G401.6 (cell line): ENCODE measurements at regions not wholly inside any gene's neighbourhood (a gene's known extent, or its start where the extent isn't known, plus 50 kb on each side); places are given as distances from the start of the nearest gene placed in this dataset.
A peak's percentile ranks its signal among the peaks of the same experiment; 100 is the strongest.

Source experiments
- FAIRE-seq: peaks from 2 replicates; lab custom pipeline; 2012; peaks lifted over from hg19 to GRCh38; lab: Jason Lieb, UNC

GRCh38 chr1:193589597-193590040 is 403.2 kb upstream of the B3GALT2 start:
- FAIRE-seq = no peak

DNA sequence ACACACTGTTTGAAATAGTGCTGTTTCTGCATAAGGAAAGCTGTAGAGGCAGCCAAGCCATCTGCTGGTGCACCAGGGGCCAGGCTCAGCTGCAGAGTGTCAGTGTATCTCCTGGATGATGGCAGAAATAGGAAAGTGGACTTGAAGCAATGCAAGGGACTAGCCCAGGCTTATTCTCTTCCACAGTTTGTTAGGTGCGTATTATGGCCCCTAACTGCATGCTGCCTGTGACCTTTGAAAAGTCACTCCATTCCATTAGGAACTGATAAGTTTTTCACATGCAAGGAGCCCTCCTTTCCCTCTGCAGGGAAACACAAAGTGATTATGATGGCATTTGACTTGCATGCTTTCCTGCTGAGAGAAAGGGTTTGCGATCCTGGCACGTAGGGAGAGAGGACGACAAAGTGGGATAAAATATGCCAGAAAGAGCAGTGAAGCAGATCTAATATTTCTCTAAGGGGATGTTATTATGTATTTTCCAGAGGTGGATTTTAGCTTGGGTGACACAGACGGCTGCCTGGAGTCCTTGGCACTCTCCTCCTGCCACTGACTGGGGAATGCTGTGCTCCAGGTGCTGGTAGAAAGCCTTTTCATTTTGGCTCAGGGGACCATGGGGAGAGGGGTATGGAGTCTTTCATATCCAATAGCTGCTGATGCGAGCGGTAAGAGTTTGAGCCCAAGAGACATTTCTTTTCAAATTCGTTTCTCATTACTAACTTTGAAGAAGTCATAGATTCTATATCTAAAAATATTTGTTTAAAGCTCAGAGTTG is 402.1 kb upstream of the B3GALT2 start:
- FAIRE-seq = no peak

DNA sequence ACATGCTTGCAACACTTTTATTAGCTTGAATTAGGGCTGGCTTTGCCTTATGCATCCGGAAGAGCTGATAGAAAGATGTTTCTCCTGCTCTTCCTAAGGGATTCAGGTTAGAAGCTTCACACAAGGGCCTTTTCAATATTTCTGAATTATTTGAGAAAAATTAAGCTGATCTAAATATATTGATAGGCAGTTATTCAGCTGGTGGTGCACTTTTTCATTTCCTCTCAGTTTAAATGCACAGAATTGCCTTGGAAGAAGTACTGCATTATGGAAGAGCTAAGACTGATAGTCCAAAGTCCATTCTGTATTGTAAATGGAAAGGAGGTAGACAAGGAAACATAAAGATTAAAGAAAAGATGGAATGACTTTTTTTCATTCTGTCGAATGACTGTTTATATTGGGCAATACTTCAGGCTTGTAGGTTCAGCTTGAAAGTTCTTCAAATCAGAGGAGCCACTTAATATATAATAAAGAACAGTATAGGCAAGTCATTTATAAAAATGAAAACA is 398.4 kb upstream of the B3GALT2 start:
- no peak for FAIRE-seq

- FAIRE-seq = no peak
Observed at GRCh38 chr1:193581341-193581740, 394.9 kb upstream of the B3GALT2 start.

GRCh38 chr1:193580419-193580818 is 394.0 kb upstream of the B3GALT2 start:
- FAIRE-seq = no peak

- FAIRE-seq = no peak
Observed at GRCh38 chr1:193579323-193579722, 392.9 kb upstream of the B3GALT2 start.

DNA sequence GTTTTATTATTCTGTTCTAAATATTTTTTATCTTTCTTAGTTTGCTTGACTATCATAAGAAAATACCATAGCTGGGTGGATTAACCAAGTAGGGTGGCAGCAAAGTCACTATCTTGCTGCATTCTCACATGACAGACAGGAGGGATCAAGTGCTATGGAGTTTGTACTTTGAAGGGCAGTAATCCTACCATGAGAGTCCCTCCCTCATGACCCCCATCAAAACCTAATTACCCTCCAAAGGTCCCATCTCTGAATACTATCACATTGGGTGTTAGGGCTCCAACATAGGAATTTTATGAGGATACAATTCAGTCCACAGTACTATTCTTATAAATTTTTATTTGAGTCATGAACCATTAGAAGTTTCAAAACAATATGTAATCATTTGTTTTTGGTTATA is 388.5 kb upstream of the B3GALT2 start:
- FAIRE-seq = no peak

- no peak for FAIRE-seq
Observed at GRCh38 chr1:193569983-193570269, 383.5 kb upstream of the B3GALT2 start.

- no peak for FAIRE-seq
Observed at GRCh38 chr1:193569096-193569982, 382.9 kb upstream of the B3GALT2 start.

GRCh38 chr1:193568512-193568911 is 382.1 kb upstream of the B3GALT2 start:
- no peak for FAIRE-seq

DNA sequence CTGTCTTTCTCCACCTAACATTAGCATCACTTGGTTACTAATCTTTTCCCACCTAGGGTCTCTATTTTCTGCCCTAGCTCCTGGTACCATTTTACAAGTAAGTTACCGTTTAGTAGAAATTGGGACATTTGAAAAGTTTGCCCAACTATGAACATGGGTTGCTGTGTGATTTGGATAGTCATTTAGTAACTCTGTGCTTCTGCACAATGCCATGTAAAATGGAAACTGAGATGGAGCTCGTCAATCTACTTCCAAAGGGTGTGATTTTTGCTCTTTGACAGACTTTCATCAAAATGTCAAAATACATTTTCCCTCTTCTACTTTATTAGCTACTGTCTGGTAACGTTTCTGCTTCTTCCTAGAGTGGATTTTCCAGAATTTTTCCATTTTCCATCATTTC is 381.5 kb upstream of the B3GALT2 start:
- no peak for FAIRE-seq

- no peak for FAIRE-seq
Observed at GRCh38 chr1:193566735-193567134, 380.3 kb upstream of the B3GALT2 start.

DNA sequence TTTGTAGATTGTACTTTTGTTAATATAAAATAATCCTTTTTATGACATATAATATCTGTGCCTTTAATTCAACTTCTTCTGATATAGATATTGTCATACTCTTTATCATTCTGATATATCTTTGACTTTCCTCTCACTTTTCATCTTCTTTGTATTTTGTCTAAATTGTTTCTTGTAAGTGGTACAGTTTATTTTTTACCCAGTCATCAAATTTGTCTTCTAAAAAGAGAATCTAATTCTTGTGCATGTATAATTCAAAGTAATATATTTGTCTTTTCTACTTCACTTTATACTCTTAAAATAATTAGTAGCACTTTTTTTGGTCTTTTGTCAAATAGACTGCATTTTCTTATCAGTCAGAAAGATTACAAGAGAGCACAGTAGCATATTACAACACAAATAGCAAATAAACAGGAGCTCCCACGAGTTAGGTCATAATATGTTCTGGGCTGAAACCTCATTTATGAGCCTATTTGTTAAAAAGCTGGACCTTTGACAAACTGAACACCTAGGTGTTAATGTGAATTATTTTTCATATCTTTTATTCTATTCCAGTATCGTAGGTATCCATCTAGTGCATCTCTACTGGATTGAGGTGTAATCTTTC is 379.7 kb upstream of the B3GALT2 start:
- FAIRE-seq = peak; percentile 45

DNA sequence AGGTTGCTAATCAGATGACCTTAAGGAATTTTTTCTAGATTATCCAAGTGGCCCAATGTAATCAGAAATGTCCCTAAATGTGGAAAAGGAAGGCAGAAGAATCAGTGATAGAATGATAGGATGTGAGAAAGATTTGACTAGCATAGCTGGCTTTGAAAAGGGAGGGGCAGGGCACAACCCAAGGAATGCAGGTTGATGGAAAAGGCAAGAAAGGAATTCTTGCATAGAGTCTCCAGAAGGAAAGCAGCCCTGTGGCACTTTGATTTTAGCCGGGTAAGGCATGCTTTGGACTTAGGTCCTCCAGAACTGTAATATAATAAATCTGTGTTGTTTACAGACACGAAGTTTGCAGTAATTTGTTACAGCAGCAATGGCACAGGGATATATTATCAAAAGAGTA is 375.7 kb upstream of the B3GALT2 start:
- no peak for FAIRE-seq

GRCh38 chr1:193558491-193559028 is 372.1 kb upstream of the B3GALT2 start:
- no peak for FAIRE-seq

- FAIRE-seq = no peak
Observed at GRCh38 chr1:193555662-193556441, 369.4 kb upstream of the B3GALT2 start.

DNA sequence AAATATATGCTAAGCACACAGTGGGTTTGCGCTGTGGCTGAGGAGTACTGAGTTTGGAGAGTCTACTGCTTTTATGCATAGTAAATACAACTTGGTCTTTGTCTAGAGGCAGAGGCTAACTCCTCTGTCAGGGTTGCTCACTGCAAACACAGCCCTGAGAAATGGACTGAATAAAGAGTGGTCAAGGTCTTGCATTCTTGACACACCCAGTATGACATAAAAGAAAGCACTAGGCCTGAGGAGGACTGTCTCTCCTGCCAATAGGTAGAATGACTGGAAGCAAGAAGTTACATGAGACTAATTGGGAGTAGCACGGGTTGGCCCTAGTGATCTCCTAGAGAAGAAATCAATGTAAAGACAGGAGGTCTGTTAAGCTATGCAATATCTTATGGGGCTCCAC is 367.2 kb upstream of the B3GALT2 start:
- FAIRE-seq = no peak

DNA sequence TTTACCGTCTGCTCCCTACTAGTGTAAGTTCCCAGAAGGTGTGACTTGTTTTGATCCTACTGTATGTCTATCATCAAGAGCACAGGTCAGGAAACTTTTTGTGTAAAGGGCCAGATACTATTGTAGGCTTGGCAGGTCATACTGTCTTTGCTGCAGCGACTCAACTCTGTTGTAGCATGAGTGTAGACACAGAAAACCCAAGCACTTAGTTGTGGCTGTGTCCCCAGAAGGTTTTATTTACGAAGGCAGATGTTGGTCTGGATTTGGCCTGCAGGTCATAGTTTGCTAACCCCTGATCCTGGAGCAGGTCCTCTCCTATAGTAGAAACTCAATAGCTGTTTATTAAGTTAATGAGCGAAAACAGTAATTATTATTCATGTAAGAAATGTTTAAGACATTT is 365.9 kb upstream of the B3GALT2 start:
- FAIRE-seq = no peak

DNA sequence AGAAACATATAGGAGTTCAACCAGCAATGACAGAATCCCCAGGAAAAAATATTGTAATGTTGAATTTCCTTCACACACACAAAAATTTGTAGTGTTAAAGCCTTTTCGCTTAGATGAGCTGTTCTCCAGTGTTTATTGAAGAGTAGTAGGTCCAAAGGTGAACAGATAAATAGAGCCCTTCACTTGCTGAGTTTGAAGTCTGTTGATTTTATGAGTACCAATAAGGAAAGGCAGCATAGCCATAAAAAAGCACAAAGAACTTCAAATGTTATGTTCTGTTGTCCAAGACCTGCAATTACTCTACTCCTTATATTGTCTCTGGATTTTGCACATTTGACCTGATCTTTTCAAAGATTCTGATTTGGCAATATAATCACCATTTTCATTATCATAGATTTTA is 362.7 kb upstream of the B3GALT2 start:
- no peak for FAIRE-seq

DNA sequence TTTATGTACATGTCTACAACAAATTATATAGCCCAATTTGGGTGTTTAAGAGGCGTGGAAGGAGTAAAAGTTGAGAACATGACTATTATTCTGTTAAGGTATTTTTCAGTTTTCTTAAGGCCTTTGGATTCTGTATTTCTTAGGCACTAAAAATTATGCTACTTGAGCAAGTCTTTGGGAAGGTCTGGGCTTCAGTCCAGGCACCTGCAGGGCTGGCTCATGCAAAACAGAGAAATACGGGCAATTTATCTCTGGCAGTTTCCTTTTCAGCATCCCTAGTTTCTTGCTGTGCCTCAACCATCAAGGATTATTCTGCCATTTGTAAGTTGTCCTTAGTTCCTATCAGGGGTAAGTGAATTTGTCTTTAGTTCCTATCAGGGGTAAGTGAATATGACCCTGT is 358.8 kb upstream of the B3GALT2 start:
- FAIRE-seq = no peak

DNA sequence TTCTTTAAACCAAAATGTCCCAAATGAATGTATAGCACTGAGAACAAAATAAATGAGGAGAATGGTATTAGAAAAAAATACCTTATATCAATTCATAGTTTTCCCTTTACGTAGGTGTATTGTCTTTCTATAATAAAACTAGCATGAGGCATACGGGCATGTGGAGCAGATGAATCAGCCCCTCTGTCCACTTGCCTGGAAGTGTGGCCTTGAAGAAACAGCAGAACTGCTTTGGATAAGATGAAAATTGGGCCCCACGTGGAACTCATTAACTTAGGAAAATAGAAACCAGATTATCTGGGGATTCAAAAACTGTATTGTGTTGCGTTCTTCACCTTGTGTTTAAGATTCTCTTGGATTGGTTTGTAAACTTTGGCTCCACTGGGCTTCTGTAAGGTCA is 356.8 kb upstream of the B3GALT2 start:
- FAIRE-seq = no peak

DNA sequence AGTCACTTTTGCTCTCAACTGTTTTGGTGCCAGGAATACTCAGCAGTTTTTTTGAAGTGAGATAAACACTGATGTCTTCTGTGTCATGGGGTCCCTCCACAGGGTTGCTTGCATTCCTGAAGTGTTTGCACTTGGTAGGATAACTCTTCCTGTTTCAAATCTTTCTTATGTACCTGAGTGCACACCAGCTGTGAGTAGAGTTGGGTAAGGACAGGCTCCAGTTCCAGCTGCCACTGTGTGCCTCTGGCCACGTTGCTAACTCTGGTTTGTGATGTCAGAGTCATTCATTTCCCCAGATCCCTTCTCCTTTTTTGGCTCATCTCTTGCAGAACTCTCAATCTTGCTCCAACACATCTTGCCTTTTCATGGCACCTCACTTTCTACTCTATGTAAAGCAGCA is 356.3 kb upstream of the B3GALT2 start:
- no peak for FAIRE-seq
